B cell (primary cell): ENCODE measurements at regions not wholly inside any gene's neighbourhood (a gene's known extent, or its start where the extent isn't known, plus 50 kb on each side); places are given as distances from the start of the nearest gene placed in this dataset.

Experiments used
- ATAC-seq: fragments of 200-7000 bp; cut with Tn5 transposase; one replicate; pipeline ENCODE4 v1.10.0; 2021; ENCODE audit warnings: low read depth, mild to moderate bottlenecking, moderate number of reproducible peaks, moderate library complexity
- CTCF ChIA-PET: fragments of 350-600 bp; sonication (Branson Sonifier 250); formaldehyde crosslinking; loops from one replicate; lab custom pipeline; 2021; ENCODE audit warnings: antibody characterized with exemption, inconsistent platforms; lab: Charles Lee
- POLR2A ChIA-PET: fragments of 350-600 bp; sonication (Branson Sonifier 250); formaldehyde crosslinking; loops from one replicate; lab custom pipeline; 2021; ENCODE audit warnings: antibody characterized with exemption; lab: Charles Lee
- DNase-seq: peaks from one replicate; pipeline ENCODE4 v3.0.0; 2013
- H2AFZ ChIP-seq: 2 replicates; pipeline ENCODE4 v1.6.1; 2012; ENCODE audit warnings: mild to moderate bottlenecking, low read depth, low read length; ENCODE audit not compliant: insufficient read depth, poor library complexity, severe bottlenecking
- H3K27ac ChIP-seq, 2 donors: 1 replicate in 1 of 2; 2 replicates in 1 of 2; pipeline ENCODE4 v1.5.1; 2012 to 2013; ENCODE audit warnings: low read length in 2 of 2, mild to moderate bottlenecking in 2 of 2, moderate library complexity in 1 of 2
- H3K27me3 ChIP-seq, 4 experiments: fragments of 200-600 bp in 1 of 4; sonication (generic) in 1 of 4; replicated peaks in 1 of 4; 1 replicate in 2 of 4; 2 replicates in 2 of 4; pipeline versions ENCODE4 v1.6.1 to v1.7.0; 2013 to 2016; ENCODE audit warnings: low read length in 3 of 4, mild to moderate bottlenecking in 2 of 4, mixed read lengths in 1 of 4, moderate library complexity in 1 of 4; ENCODE audit not compliant: insufficient read depth in 4 of 4, control insufficient read depth in 3 of 4; ENCODE audit errors: control extremely low read depth in 1 of 4
- H3K36me3 ChIP-seq, 2 experiments: replicated peaks in 1 of 2; 1 replicate in 1 of 2; 2 replicates in 1 of 2; pipeline versions ENCODE4 v1.6.1 to v1.7.1; 2013; ENCODE audit warnings: low read length in 1 of 2; ENCODE audit not compliant: insufficient read depth in 2 of 2, control insufficient read depth in 1 of 2; ENCODE audit errors: control extremely low read depth in 1 of 2, extremely low read depth in 1 of 2
- H3K4me1 ChIP-seq, 2 donors: fragments of 200-600 bp in 1 of 2; sonication (generic) in 1 of 2; 1 replicate in 1 of 2; 2 replicates in 1 of 2; pipeline versions ENCODE4 v1.5.1 to v1.6.1; 2013 to 2017; ENCODE audit warnings: low read length in 2 of 2; ENCODE audit not compliant: control insufficient read depth in 2 of 2, insufficient read depth in 2 of 2
- H3K4me2 ChIP-seq: replicated peaks from 2 replicates; pipeline ENCODE3; 2012; ENCODE audit warnings: mild to moderate bottlenecking, low read depth, low read length; ENCODE audit not compliant: poor library complexity, severe bottlenecking
- H3K4me3 ChIP-seq, 5 experiments: fragments of 200-600 bp in 1 of 5; sonication (generic) in 1 of 5; 1 replicate in 3 of 5; 2 replicates in 2 of 5; pipeline versions ENCODE4 v1.5.1 to v1.7.0; 2011 to 2016; ENCODE audit warnings: low read length in 4 of 5, mild to moderate bottlenecking in 4 of 5, low read depth in 2 of 5, control low read depth in 1 of 5, moderate library complexity in 1 of 5; ENCODE audit not compliant: insufficient read depth in 1 of 5; ENCODE audit errors: control extremely low read depth in 1 of 5, extremely low read depth in 1 of 5
- H3K79me2 ChIP-seq: fragments of 200-600 bp; sonication (generic); one replicate; pipeline ENCODE4 v1.6.0; 2016; ENCODE audit warnings: low read length; ENCODE audit not compliant: control insufficient read depth, insufficient read depth
- H3K9ac ChIP-seq: fragments of 200-600 bp; sonication (generic); 2 replicates; pipeline ENCODE4 v1.6.1; 2017; ENCODE audit warnings: mild to moderate bottlenecking, low read length, moderate library complexity
- H3K9me3 ChIP-seq, 3 donors: one replicate each; pipeline versions ENCODE4 v1.6.1 to v1.7.1; 2013; ENCODE audit warnings: low read length in 2 of 3; ENCODE audit not compliant: control insufficient read depth in 2 of 3, insufficient read depth in 1 of 3; ENCODE audit errors: control extremely low read depth in 1 of 3
- H4K20me1 ChIP-seq: 2 replicates; pipeline ENCODE4 v1.6.0; 2012; ENCODE audit warnings: mild to moderate bottlenecking, low read length; ENCODE audit not compliant: insufficient read depth, control insufficient read depth, poor library complexity, severe bottlenecking
- H3K27ac Mint-ChIP-seq: one replicate; pipeline ENCODE4 v1.8.0; 2021; ENCODE audit warnings: mixed read lengths
- H3K27me3 Mint-ChIP-seq: one replicate; pipeline ENCODE4 v1.8.0; 2021; ENCODE audit warnings: mixed read lengths
- H3K4me1 Mint-ChIP-seq: one replicate; pipeline ENCODE4 v1.8.0; 2021; ENCODE audit warnings: mixed read lengths
- H3K4me3 Mint-ChIP-seq: one replicate; pipeline ENCODE4 v1.8.0; 2021; ENCODE audit warnings: mixed read lengths
- H3K9me3 Mint-ChIP-seq: one replicate; pipeline ENCODE4 v1.8.0; 2022; ENCODE audit warnings: mixed read lengths; ENCODE audit not compliant: insufficient read depth
- EZH2 ChIP-seq: IDR thresholded peaks from 2 replicates; pipeline ENCODE4 v1.6.1; 2012; ENCODE audit warnings: borderline replicate concordance, low read depth, mild to moderate bottlenecking, moderate library complexity, low read length; ENCODE audit not compliant: insufficient read depth, poor library complexity, severe bottlenecking
- WGBS: methylation state at CpG from one replicate; pipeline ENCODE4 v1.1.5; 2013; ENCODE audit warnings: missing lambda C conversion rate; ENCODE audit not compliant: insufficient coverage; 5-methylcytosine and 5-hydroxymethylcytosine counted together
- intact Hi-C: fragments of 100-400 bp; cut with micrococcal nuclease; formaldehyde crosslinking; loops from one replicate; pipeline ENCODE4 v1.10.0; 2022
- TF ChIP-seq, protein P1 (sequence below): fragments of 200-600 bp; IDR thresholded peaks from one replicate; pipeline ENCODE4 v1.8.0; 2022; ENCODE audit warnings: antibody characterized with exemption, mild to moderate bottlenecking

DNA sequence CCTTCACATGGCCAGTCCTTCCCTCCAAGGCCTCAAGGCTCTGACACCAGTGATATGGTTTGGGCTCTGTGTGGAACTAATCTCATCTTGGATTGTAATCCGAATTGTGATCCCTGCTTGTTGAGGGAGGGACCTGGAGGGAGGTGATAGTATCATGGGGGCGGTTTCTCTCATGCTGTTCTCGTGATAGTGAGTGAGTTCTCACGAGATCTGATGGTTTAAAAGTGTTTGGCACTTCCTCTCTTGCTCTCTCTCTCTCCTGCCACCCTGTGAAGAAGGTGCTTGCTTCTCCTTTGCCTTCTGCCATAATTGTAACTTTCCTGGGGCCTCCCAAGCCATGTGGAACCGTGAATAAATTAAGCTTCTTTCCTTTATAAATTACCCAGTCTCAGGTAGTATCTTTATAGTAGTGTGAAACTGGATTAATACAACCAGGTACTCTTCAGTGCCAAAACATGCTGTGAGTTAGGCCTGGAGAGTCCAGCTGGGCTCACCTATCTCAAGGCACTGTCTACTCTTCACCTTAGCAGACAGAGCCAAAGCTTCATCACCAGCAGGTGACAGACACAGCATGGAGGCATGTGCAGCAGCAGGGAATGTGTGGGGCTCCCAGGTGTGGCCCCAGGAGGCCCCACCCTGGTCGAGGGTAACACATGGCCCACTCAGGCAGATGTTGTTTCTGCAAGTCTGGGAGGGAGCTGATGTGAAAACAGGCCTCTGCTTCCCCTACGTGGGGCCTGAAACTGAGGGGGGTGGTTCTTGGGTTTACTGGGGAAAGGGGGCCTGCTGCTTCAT, 97.5 kb upstream of the CDYL start:
- no peak overlapping the region for H3K4me3 Mint-ChIP-seq
- ChIA-PET CTCF (no interaction called here), POLR2A (no interaction called here)
- ATAC-seq: no peak
- no peaks in the 10 kb centered on the region for H3K79me2 ChIP-seq
- no peaks in the 10 kb centered on the region for H3K4me1 Mint-ChIP-seq
- H3K9me3 Mint-ChIP-seq: no peaks in the 10 kb centered on the region
- no peak overlapping the region for H3K27ac ChIP-seq
- no peak overlapping the region for H3K9ac ChIP-seq
- no peaks in the 10 kb centered on the region for H3K9me3 ChIP-seq
- peaks cover 0 to 2% (median 0%) of the 10 kb centered on the region in 4 experiments for H3K27me3 ChIP-seq
- no peak overlapping the region for H2AFZ ChIP-seq
- H3K4me2 ChIP-seq: no peak overlapping the region
- no peak overlapping the region for H3K27ac Mint-ChIP-seq
- no peaks in the 10 kb centered on the region for H3K36me3 ChIP-seq
- WGBS: 60% methylated on average over 3 of the region's 7 CpGs
- no peaks in the 10 kb centered on the region for H3K4me1 ChIP-seq
- TF ChIP-seq EZH2: no peak
- TF ChIP-seq, protein P1, sequence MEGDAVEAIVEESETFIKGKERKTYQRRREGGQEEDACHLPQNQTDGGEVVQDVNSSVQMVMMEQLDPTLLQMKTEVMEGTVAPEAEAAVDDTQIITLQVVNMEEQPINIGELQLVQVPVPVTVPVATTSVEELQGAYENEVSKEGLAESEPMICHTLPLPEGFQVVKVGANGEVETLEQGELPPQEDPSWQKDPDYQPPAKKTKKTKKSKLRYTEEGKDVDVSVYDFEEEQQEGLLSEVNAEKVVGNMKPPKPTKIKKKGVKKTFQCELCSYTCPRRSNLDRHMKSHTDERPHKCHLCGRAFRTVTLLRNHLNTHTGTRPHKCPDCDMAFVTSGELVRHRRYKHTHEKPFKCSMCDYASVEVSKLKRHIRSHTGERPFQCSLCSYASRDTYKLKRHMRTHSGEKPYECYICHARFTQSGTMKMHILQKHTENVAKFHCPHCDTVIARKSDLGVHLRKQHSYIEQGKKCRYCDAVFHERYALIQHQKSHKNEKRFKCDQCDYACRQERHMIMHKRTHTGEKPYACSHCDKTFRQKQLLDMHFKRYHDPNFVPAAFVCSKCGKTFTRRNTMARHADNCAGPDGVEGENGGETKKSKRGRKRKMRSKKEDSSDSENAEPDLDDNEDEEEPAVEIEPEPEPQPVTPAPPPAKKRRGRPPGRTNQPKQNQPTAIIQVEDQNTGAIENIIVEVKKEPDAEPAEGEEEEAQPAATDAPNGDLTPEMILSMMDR: no peak
- peaks cover 28% of the 10 kb centered on the region for H3K27me3 Mint-ChIP-seq
- no peak overlapping the region for H3K4me3 ChIP-seq
- intact Hi-C loops: no loop called here
- H4K20me1 ChIP-seq: no peaks in the 10 kb centered on the region
- no peak for DNase-seq

DNA sequence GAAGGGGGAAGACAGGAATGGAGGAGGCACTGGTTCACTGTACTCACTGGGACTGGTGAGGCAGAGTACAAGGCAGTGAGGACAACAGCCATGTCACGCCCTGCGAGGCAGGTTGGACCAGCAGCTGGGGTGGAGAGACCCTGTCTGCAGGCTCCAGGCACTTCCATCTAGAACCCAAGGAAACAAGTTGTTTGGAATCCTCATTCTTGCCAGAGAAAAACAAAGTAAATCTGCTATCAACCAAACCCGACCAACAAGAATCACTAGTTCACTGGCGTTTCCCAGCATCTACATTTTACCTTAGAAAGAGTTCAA, 98.5 kb upstream of the CDYL start:
- Histone ChIP-seq H4K20me1 (no peaks in the 10 kb centered on the region), H3K27me3 (peaks cover 0 to 3% (median 1%) of the 10 kb centered on the region in 4 experiments), H3K9ac (no peak overlapping the region), H3K4me2 (no peak overlapping the region), H3K4me3 (no peak overlapping the region), H3K79me2 (no peaks in the 10 kb centered on the region), H3K36me3 (no peaks in the 10 kb centered on the region), H2AFZ (no peak overlapping the region), H3K9me3 (no peaks in the 10 kb centered on the region), H3K4me1 (no peaks in the 10 kb centered on the region), H3K27ac (no peak overlapping the region)
- no peak for DNase-seq
- Mint-ChIP-seq H3K4me3 (no peak overlapping the region), H3K9me3 (no peaks in the 10 kb centered on the region), H3K27me3 (peaks cover 19% of the 10 kb centered on the region), H3K4me1 (no peaks in the 10 kb centered on the region), H3K27ac (no peak overlapping the region)
- TF ChIP-seq, protein P1: no peak
- no peak for TF ChIP-seq EZH2
- 88% methylated on average over 3 of the region's 4 CpGs for WGBS
- ChIA-PET POLR2A (no interaction called here), CTCF (no interaction called here)
- intact Hi-C loops: no loop called here
- ATAC-seq: no peak
